Thymus (tissue), 11 donors: ENCODE measurements at regions not wholly inside any gene's neighbourhood (a gene's known extent, or its start where the extent isn't known, plus 50 kb on each side); places are given as distances from the start of the nearest gene placed in this dataset.
"Not testable (repeated sequence)": the region's sequence is repeated elsewhere in the genome, so short reads cannot be mapped to it uniquely, and the experiment has no call there.

Source experiments
- DNase-seq, 9 donors: peaks; one replicate each; pipeline ENCODE4 v3.0.0-alpha.2; 2013; ENCODE audit warnings: low spot score in 9 of 9, low read depth in 6 of 9, missing footprints in 1 of 9
- H3K27ac ChIP-seq, 2 donors: one replicate each; pipeline ENCODE4 v1.5.1; 2013; ENCODE audit warnings: control low read depth in 1 of 2, low read depth in 1 of 2, low read length in 1 of 2, mild to moderate bottlenecking in 1 of 2, moderate library complexity in 1 of 2
- H3K27me3 ChIP-seq, 2 donors: one replicate each; pipeline ENCODE4 v1.5.1; 2013; ENCODE audit warnings: low read length in 1 of 2; ENCODE audit not compliant: control insufficient read depth in 2 of 2, insufficient read depth in 1 of 2
- H3K36me3 ChIP-seq, 2 donors: one replicate each; pipeline ENCODE4 v1.5.1; 2013; ENCODE audit warnings: low read length in 1 of 2, mild to moderate bottlenecking in 1 of 2, moderate library complexity in 1 of 2; ENCODE audit not compliant: control insufficient read depth in 2 of 2, insufficient read depth in 2 of 2
- H3K4me1 ChIP-seq, 2 donors: one replicate each; pipeline ENCODE4 v1.5.1; 2013; ENCODE audit warnings: low read length in 2 of 2; ENCODE audit not compliant: control insufficient read depth in 2 of 2, insufficient read depth in 2 of 2
- H3K4me3 ChIP-seq, 2 donors: one replicate each; pipeline ENCODE4 v1.5.1; 2013; ENCODE audit warnings: low read length in 2 of 2, control low read depth in 1 of 2, mild to moderate bottlenecking in 1 of 2
- H3K9me3 ChIP-seq, 2 donors: one replicate each; pipeline ENCODE4 v1.5.1; 2013; ENCODE audit warnings: low read length in 1 of 2, mild to moderate bottlenecking in 1 of 2; ENCODE audit not compliant: control insufficient read depth in 2 of 2, insufficient read depth in 1 of 2
- WGBS: extraction: QIAGEN DNeasy Blood & Tissue Kit; methylation state at CpG from one replicate; pipeline ENCODE4 v1.1.7; 2013; 5-methylcytosine and 5-hydroxymethylcytosine counted together
- donor health status: healthy.

DNA sequence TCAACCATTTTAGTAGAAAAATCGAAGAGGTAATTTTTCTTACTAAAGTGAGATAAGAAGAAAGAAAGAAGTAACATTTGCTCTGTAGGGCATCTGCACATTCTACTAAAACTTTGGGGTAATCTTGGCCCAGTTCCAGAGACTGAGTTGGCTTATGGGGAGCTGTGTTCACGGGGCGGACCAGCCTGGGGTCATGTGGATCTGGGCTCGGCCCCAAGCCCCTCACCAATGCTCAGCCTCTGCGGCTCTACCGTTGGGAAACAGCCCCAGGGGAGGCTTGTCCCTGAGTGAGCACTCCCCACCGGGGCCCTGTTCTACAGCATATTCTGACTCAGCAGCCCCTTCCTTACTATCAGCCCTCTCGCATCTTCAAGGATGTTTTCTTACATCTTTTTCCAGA, 132.3 kb downstream of the RTP5 start:
- no peaks in the 10 kb centered on the region for H3K27me3 ChIP-seq
- H3K9me3 ChIP-seq: peaks cover 0 to 4% of the 10 kb centered on the region in 2 donors
- H3K27ac ChIP-seq: no peak overlapping the region
- H3K4me3 ChIP-seq: no peak overlapping the region
- 97% methylated on average over 8 of the region's 8 CpGs for WGBS
- no peaks in the 10 kb centered on the region for H3K4me1 ChIP-seq
- no peaks in the 10 kb centered on the region for H3K36me3 ChIP-seq
- no peak for DNase-seq

- Histone ChIP-seq H3K4me1 (no peaks in the 10 kb centered on the region), H3K4me3 (no peak overlapping the region), H3K27me3 (no peaks in the 10 kb centered on the region), H3K27ac (no peak overlapping the region), H3K36me3 (no peaks in the 10 kb centered on the region), H3K9me3 (peaks cover 0 to 4% of the 10 kb centered on the region in 2 donors)
- DNase-seq: no peak
- WGBS: 82% methylated on average over 13 of the region's 13 CpGs
These were observed 133.4 kb downstream of the RTP5 start for GRCh38 chr2:242002944-242003343.

GRCh38 chr2:242004223-242004901, 134.8 kb downstream of the RTP5 start:
- Histone ChIP-seq H3K4me1 (no peaks in the 10 kb centered on the region), H3K9me3 (peaks cover 0 to 4% of the 10 kb centered on the region in 2 donors), H3K4me3 (no peak overlapping the region), H3K27ac (no peak overlapping the region), H3K36me3 (no peaks in the 10 kb centered on the region), H3K27me3 (no peaks in the 10 kb centered on the region)
- DNase-seq: no peak
- WGBS: 96% methylated on average over 22 of the region's 30 CpGs

- H3K4me1 ChIP-seq: no peaks in the 10 kb centered on the region
- 95% methylated on average over 7 of the region's 7 CpGs for WGBS
- no peak for DNase-seq
These were observed 135.3 kb downstream of the RTP5 start for GRCh38 chr2:242004902-242005230.

GRCh38 chr2:242006091-242006634, 136.6 kb downstream of the RTP5 start:
- not testable (repeated sequence) for H3K27ac ChIP-seq, H3K4me3 ChIP-seq, H3K9me3 ChIP-seq, H3K36me3 ChIP-seq, DNase-seq, H3K27me3 ChIP-seq, H3K4me1 ChIP-seq
- WGBS: 79% methylated on average over 20 of the region's 25 CpGs

More at GRCh38 chr2:242004902-242005230, 135.3 kb downstream of the RTP5 start:
- no peak overlapping the region for H3K4me3 ChIP-seq
- H3K27ac ChIP-seq: no peak overlapping the region
- H3K27me3 ChIP-seq: no peaks in the 10 kb centered on the region
- H3K36me3 ChIP-seq: no peaks in the 10 kb centered on the region
- H3K9me3 ChIP-seq: peaks cover 0 to 4% of the 10 kb centered on the region in 2 donors

GRCh38 chr2:242008908-242009307, 139.4 kb downstream of the RTP5 start:
- not testable (repeated sequence) for H3K36me3 ChIP-seq, H3K4me3 ChIP-seq, H3K4me1 ChIP-seq, H3K27ac ChIP-seq, H3K27me3 ChIP-seq, H3K9me3 ChIP-seq, DNase-seq
- WGBS: 66% methylated on average over 16 of the region's 24 CpGs

- not testable (repeated sequence) for H3K4me3 ChIP-seq, H3K36me3 ChIP-seq, H3K27me3 ChIP-seq, H3K4me1 ChIP-seq, H3K27ac ChIP-seq, DNase-seq, H3K9me3 ChIP-seq
- 75% methylated on average over 9 of the region's 24 CpGs for WGBS
These were observed 140.3 kb downstream of the RTP5 start for GRCh38 chr2:242009846-242010245.

GRCh38 chr2:242010252-242011166, 141.0 kb downstream of the RTP5 start:
- H3K36me3 ChIP-seq, H3K4me1 ChIP-seq, H3K9me3 ChIP-seq, H3K27me3 ChIP-seq, DNase-seq, H3K27ac ChIP-seq, H3K4me3 ChIP-seq: not testable (repeated sequence)
- WGBS: 80% methylated on average over 22 of the region's 29 CpGs

DNA sequence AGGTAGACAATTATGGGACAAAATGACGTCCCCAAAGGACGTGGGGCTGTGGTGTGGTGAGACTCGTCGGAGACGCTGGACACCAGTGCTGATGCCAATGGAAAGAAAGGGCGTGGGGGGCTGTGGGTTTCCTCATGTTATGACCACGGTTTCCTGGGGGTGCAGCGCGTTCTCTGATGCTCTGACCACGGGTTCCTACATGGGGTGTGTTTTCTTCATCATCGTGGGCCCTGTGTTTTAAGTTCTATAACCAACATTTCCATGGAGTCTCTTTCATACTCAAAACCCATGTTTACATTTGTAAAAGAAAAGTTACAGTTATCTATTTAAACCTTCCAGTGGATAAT, 141.6 kb downstream of the RTP5 start:
- H3K36me3 ChIP-seq: no peaks in the 10 kb centered on the region
- no peak overlapping the region for H3K27ac ChIP-seq
- DNase-seq: no peak
- H3K4me1 ChIP-seq: no peaks in the 10 kb centered on the region
- H3K9me3 ChIP-seq: peaks cover 0 to 5% of the 10 kb centered on the region in 2 donors
- no peak overlapping the region for H3K4me3 ChIP-seq
- WGBS: 38% methylated on average over 11 of the region's 11 CpGs
- H3K27me3 ChIP-seq: peaks cover 0 to 12% of the 10 kb centered on the region in 2 donors
